Testis (tissue), 2 donors: ENCODE measurements at regions not wholly inside any gene's neighbourhood (a gene's known extent, or its start where the extent isn't known, plus 50 kb on each side); places are given as distances from the start of the nearest gene placed in this dataset.

ENCODE experiments used
- DNase-seq: peaks from one replicate; pipeline ENCODE4 v3.0.0-alpha.2; 2019
- H3K27ac ChIP-seq, 2 donors: fragments of 200-600 bp; sonication (generic); one replicate each; pipeline ENCODE4 v1.5.1; 2019
- H3K27me3 ChIP-seq: fragments of 200-600 bp; sonication (generic); one replicate; pipeline ENCODE4 v1.5.1; 2019
- H3K36me3 ChIP-seq: fragments of 200-600 bp; sonication (generic); one replicate; pipeline ENCODE4 v1.5.1; 2017; ENCODE audit warnings: low read depth; ENCODE audit errors: missing control alignments
- H3K4me1 ChIP-seq: fragments of 200-600 bp; sonication (generic); one replicate; pipeline ENCODE4 v1.5.1; 2019
- H3K4me3 ChIP-seq, 2 donors: fragments of 200-600 bp; sonication (generic); one replicate each; pipeline ENCODE4 v1.5.1; 2017 to 2019
- H3K9me3 ChIP-seq: fragments of 200-600 bp; sonication (generic); one replicate; pipeline ENCODE4 v1.5.1; 2017
- CTCF ChIP-seq, 3 experiments: fragments of 450-650 bp in 2 of 3; fragments of 200-600 bp in 1 of 3; sonication (generic) in 1 of 3; IDR thresholded peaks; one replicate each; pipeline ENCODE4 v1.5.1; 2016 to 2019; ENCODE audit warnings: antibody characterized with exemption in 3 of 3, mild to moderate bottlenecking in 2 of 3, moderate library complexity in 1 of 3
- POLR2A ChIP-seq: fragments of 450-650 bp; IDR thresholded peaks from one replicate; pipeline ENCODE4 v1.6.1; 2017; ENCODE audit warnings: antibody characterized with exemption, mild to moderate bottlenecking, moderate library complexity
- WGBS, 2 donors: methylation state at CpG; one replicate each; pipeline ENCODE4 v1.1.5; 2018; 5-methylcytosine and 5-hydroxymethylcytosine counted together
- intact Hi-C: fragments of 100-400 bp; cut with DNase I; formaldehyde crosslinking; loops from one replicate; pipeline ENCODE4 v1.15.1; 2023; ENCODE audit warnings: low total_unique reads

- no peaks in the 10 kb centered on the region for H3K9me3 ChIP-seq
- no peak overlapping the region for H3K4me3 ChIP-seq
- H3K27ac ChIP-seq, result peak overlapping the region in 1 of 2 donors; percentile 58
- H3K36me3 ChIP-seq, result no peaks in the 10 kb centered on the region
- intact Hi-C loops, result no loop called here
- no peak for DNase-seq
- no peak for TF ChIP-seq POLR2A
- no peak for TF ChIP-seq CTCF (IDR thresholded peaks at IDR 0.05)
- no peaks in the 10 kb centered on the region for H3K27me3 ChIP-seq
- no peaks in the 10 kb centered on the region for H3K4me1 ChIP-seq
- WGBS, 2 donors, result 76 to 77% methylated on average over 4 of the region's 4 CpGs
Observed at GRCh38 chr4:112895811-112896608, 153.4 kb upstream of the ANK2 start.

GRCh38 chr4:112896609-112897190 is 152.8 kb upstream of the ANK2 start:
- intact Hi-C loops, result no loop called here
- DNase-seq, result no peak
- Histone ChIP-seq H3K4me1 (no peaks in the 10 kb centered on the region), H3K27ac (peak overlapping the region in 1 of 2 donors; percentile 58), H3K27me3 (no peaks in the 10 kb centered on the region), H3K36me3 (no peaks in the 10 kb centered on the region), H3K4me3 (no peak overlapping the region), H3K9me3 (no peaks in the 10 kb centered on the region)
- TF ChIP-seq CTCF (IDR thresholded peaks at IDR 0.05), result no peak
- no peak for TF ChIP-seq POLR2A
- 39 to 44% methylated on average over 9 of the region's 9 CpGs for WGBS, 2 donors

GRCh38 chr4:112897543-112897942 is 151.9 kb upstream of the ANK2 start:
- Histone ChIP-seq H3K27ac (no peak overlapping the region), H3K9me3 (no peaks in the 10 kb centered on the region), H3K4me3 (no peak overlapping the region), H3K27me3 (no peaks in the 10 kb centered on the region), H3K36me3 (no peaks in the 10 kb centered on the region), H3K4me1 (no peaks in the 10 kb centered on the region)
- TF ChIP-seq CTCF (IDR thresholded peaks at IDR 0.05), result no peak
- no peak for TF ChIP-seq POLR2A
- DNase-seq, result no peak
- WGBS, 2 donors, result 58 to 64% methylated on average over 2 of the region's 2 CpGs
- intact Hi-C loops, result no loop called here

GRCh38 chr4:112898357-112899141 is 150.9 kb upstream of the ANK2 start:
- no peak overlapping the region for H3K4me3 ChIP-seq
- intact Hi-C loops, result no loop called here
- H3K36me3 ChIP-seq, result no peaks in the 10 kb centered on the region
- H3K9me3 ChIP-seq, result no peaks in the 10 kb centered on the region
- 45 to 53% methylated on average over 4 of the region's 4 CpGs for WGBS, 2 donors
- TF ChIP-seq POLR2A (no peak), CTCF (IDR thresholded peaks at IDR 0.05) (no peak)
- no peak for DNase-seq
- no peaks in the 10 kb centered on the region for H3K27me3 ChIP-seq
- H3K4me1 ChIP-seq, result no peaks in the 10 kb centered on the region
- no peak overlapping the region for H3K27ac ChIP-seq
